ENCODE measurements at regions not wholly inside any gene's neighbourhood (a gene's known extent, or its start where the extent isn't known, plus 50 kb on each side); places are given as distances from the start of the nearest gene placed in this dataset.
"Not testable (repeated sequence)": the region's sequence is repeated elsewhere in the genome, so short reads cannot be mapped to it uniquely, and the experiment has no call there.

DNA sequence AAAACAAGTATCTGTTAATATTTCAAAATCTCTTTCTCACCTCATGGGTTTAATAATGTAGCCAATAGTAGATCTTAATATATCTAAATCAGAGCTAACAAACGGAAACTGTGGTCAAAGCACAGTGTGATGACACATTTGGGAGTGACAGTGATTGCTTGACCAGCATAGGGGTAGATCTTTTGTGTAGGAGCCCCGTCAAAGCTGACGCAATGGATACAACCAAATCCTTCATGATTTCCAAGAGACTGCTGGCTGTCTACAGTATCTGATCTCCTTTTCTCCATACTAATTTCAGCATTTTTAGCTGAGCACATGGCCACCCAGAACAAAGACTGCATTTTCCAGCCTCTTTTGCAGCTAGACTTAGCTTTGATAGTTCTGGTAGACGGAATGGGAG, 299.3 kb upstream of the ECI2 start:
- no peak for FAIRE-seq
- TF ChIP-seq POLR2AphosphoS5 (IDR thresholded peaks at IDR 0.05; ENCODE audit: low read depth, low read length) (no peak), PAX5 (IDR thresholded peaks at IDR 0.05; ENCODE audit: insufficient read depth, low read length, severe bottlenecking) (no peak), TAF1 (IDR thresholded peaks at IDR 0.05; ENCODE audit: low read depth, low read length) (no peak)
- no peak for DNase-seq (ENCODE audit: insufficient read length, low spot score)

- no peak for TF ChIP-seq POLR2AphosphoS5 (IDR thresholded peaks at IDR 0.05; ENCODE audit: low read depth, low read length)
- no peak for TF ChIP-seq PAX5 (IDR thresholded peaks at IDR 0.05; ENCODE audit: insufficient read depth, low read length, severe bottlenecking)
- TF ChIP-seq SPI1 (IDR thresholded peaks at IDR 0.05; ENCODE audit: low read depth, low read length): no peak
- TF ChIP-seq POU2F2 (IDR thresholded peaks at IDR 0.05; ENCODE audit: low read depth, low read length): no peak
- TF ChIP-seq POLR2A (IDR thresholded peaks at IDR 0.05; ENCODE audit: low read depth, low read length): no peak
- no peak for TF ChIP-seq TAF1 (IDR thresholded peaks at IDR 0.05; ENCODE audit: low read depth, low read length)
- DNase-seq (ENCODE audit: insufficient read length, low spot score): no peak
- FAIRE-seq: no peak
Measured at GRCh38 chr6:4433199-4433598, 297.8 kb upstream of the ECI2 start.

DNA sequence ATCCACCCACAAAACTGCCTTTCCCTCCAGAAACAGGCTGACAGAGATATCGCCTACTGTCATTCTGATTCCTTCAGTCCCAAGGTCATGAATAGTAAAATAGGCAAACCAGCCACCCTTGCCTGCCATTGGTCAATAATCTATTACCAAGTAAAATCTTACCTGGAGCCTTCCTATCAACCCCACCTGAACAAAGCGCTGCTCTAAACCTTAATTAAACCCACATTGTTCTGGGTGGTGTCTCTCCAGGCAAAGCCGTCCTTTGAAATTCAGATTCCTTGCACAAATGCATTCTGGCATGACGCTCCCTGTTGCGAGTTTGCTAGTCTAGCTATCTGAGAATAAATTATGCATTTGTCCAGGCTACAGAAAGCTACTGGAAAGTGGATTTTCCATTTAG, 291.6 kb upstream of the ECI2 start:
- TF ChIP-seq TAF1 (IDR thresholded peaks at IDR 0.05; ENCODE audit: low read depth, low read length) (no peak), PAX5 (IDR thresholded peaks at IDR 0.05; ENCODE audit: insufficient read depth, low read length, severe bottlenecking) (no peak), POLR2A (IDR thresholded peaks at IDR 0.05; ENCODE audit: low read depth, low read length) (no peak), POLR2AphosphoS5 (IDR thresholded peaks at IDR 0.05; ENCODE audit: low read depth, low read length) (no peak), SPI1 (IDR thresholded peaks at IDR 0.05; ENCODE audit: low read depth, low read length) (no peak), POU2F2 (IDR thresholded peaks at IDR 0.05; ENCODE audit: low read depth, low read length) (no peak)
- DNase-seq (ENCODE audit: insufficient read length, low spot score) (no peak), FAIRE-seq (no peak)

DNA sequence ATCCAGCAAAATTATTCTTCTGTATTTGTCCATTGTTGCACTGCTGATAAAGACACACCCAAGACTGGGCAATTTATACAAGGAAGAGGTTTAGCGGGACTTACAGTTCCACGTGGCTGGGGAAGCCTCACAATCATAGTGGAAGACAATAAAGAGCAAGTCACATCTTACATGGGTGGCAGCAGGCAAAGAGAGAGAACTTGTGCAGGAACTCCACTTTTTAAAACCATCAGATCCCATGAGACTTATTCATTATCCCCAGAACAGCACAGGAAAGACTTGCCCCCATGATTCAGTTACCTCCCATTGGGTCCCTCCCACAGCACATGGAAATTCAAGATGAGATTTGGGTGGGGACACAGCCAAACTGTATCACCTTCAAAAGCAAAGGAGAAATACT, 286.5 kb upstream of the ECI2 start:
- no peak for FAIRE-seq
- no peak for DNase-seq (ENCODE audit: insufficient read length, low spot score)
- TF ChIP-seq TAF1 (IDR thresholded peaks at IDR 0.05; ENCODE audit: low read depth, low read length): no peak
- no peak for TF ChIP-seq POLR2A (IDR thresholded peaks at IDR 0.05; ENCODE audit: low read depth, low read length)
- no peak for TF ChIP-seq SPI1 (IDR thresholded peaks at IDR 0.05; ENCODE audit: low read depth, low read length)
- TF ChIP-seq POLR2AphosphoS5 (IDR thresholded peaks at IDR 0.05; ENCODE audit: low read depth, low read length): no peak
- TF ChIP-seq POU2F2 (IDR thresholded peaks at IDR 0.05; ENCODE audit: low read depth, low read length): no peak
- TF ChIP-seq PAX5 (IDR thresholded peaks at IDR 0.05; ENCODE audit: insufficient read depth, low read length, severe bottlenecking): no peak

DNA sequence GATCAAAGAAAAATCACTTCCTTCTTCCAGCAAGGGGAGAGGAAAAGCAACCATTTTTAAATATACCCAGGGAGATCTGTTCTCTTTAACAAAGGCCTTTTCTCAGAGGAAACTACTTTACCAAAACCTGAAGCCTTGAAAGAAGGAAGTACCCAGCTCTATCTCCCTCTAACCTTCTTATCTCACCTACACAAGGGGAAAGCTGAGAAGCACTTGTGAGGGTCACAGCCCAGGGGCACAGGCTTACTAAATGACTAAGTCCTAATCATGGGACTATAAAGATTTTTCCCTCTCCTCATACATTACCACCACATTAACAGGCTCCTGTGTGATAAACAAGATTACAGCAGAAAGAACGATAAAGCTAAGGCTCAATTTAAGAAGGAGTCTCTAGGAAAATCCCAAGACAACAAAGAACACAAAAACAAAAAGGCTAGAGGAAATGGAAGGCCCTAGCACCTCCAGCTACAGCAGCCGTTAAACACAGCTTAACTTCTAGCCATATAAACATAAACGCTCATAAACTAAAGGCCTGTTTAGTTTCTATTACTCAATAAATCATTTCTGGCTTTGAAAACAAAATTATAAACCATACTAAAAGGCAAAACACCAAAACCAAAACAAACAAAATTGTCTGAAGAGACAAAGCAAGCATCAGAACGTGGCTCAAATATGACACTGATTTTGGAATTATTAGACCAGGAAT, 284.9 kb upstream of the ECI2 start:
- FAIRE-seq (no peak), DNase-seq (ENCODE audit: insufficient read length, low spot score) (no peak)
- TF ChIP-seq SPI1 (IDR thresholded peaks at IDR 0.05; ENCODE audit: low read depth, low read length) (no peak), POLR2AphosphoS5 (IDR thresholded peaks at IDR 0.05; ENCODE audit: low read depth, low read length) (no peak), TAF1 (IDR thresholded peaks at IDR 0.05; ENCODE audit: low read depth, low read length) (no peak), POU2F2 (IDR thresholded peaks at IDR 0.05; ENCODE audit: low read depth, low read length) (no peak), POLR2A (IDR thresholded peaks at IDR 0.05; ENCODE audit: low read depth, low read length) (no peak), PAX5 (IDR thresholded peaks at IDR 0.05; ENCODE audit: insufficient read depth, low read length, severe bottlenecking) (no peak)

GRCh38 chr6:4415549-4415948, 280.2 kb upstream of the ECI2 start:
- no peak for TF ChIP-seq POLR2AphosphoS5 (IDR thresholded peaks at IDR 0.05; ENCODE audit: low read depth, low read length)
- TF ChIP-seq POU2F2 (IDR thresholded peaks at IDR 0.05; ENCODE audit: low read depth, low read length): no peak
- TF ChIP-seq TAF1 (IDR thresholded peaks at IDR 0.05; ENCODE audit: low read depth, low read length): no peak
- no peak for TF ChIP-seq SPI1 (IDR thresholded peaks at IDR 0.05; ENCODE audit: low read depth, low read length)
- TF ChIP-seq POLR2A (IDR thresholded peaks at IDR 0.05; ENCODE audit: low read depth, low read length): no peak
- no peak for TF ChIP-seq PAX5 (IDR thresholded peaks at IDR 0.05; ENCODE audit: insufficient read depth, low read length, severe bottlenecking)
- no peak for FAIRE-seq
- DNase-seq (ENCODE audit: insufficient read length, low spot score): no peak

GRCh38 chr6:4414078-4414477, 278.7 kb upstream of the ECI2 start:
- not testable (repeated sequence) for FAIRE-seq; DNase-seq (ENCODE audit: insufficient read length, low spot score)

DNA sequence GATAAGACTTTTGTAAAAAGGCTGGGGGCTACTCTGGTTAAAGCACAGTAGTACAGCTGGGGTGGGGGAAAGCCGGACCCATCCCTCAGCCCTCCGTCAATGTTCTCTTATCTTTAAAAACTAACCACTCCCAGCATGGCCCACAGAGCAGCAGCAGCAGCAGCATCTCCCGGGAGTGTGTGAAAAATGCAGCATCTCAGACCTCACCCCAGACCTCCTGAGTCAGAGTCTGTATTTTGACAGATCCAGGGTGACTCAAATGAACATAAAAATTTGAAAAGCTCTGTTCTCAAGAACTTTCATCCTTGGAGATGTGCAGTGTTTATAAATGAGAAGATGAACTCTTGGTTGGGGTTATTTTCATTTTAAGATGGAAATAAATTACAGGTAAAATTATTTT, 277.7 kb upstream of the ECI2 start:
- no peak for DNase-seq (ENCODE audit: insufficient read length, low spot score)
- TF ChIP-seq SPI1 (IDR thresholded peaks at IDR 0.05; ENCODE audit: low read depth, low read length) (no peak), PAX5 (IDR thresholded peaks at IDR 0.05; ENCODE audit: insufficient read depth, low read length, severe bottlenecking) (no peak), POLR2A (IDR thresholded peaks at IDR 0.05; ENCODE audit: low read depth, low read length) (no peak), POLR2AphosphoS5 (IDR thresholded peaks at IDR 0.05; ENCODE audit: low read depth, low read length) (no peak), TAF1 (IDR thresholded peaks at IDR 0.05; ENCODE audit: low read depth, low read length) (no peak), POU2F2 (IDR thresholded peaks at IDR 0.05; ENCODE audit: low read depth, low read length) (no peak)
- FAIRE-seq: no peak

DNA sequence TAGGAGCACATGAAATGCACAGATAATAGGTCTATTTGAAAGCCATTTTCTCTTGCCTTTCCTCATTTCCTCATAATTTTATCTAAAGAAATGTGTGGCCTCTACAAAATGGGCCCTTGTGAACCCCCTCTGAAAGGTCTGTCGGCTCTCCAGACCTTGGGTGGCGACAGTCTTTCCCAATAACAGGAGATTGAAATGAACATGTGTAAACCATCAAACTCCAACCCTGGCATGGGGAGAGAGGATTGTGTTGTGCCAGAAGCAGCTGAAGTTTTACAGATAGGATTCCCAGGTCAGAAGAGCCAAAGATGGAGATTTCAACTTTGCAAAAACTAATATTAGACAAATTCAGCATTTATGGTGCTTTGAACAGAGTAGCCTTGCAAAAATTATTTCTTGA, 277.1 kb upstream of the ECI2 start:
- FAIRE-seq (no peak), DNase-seq (ENCODE audit: insufficient read length, low spot score) (no peak)
- no peak for TF ChIP-seq PAX5 (IDR thresholded peaks at IDR 0.05; ENCODE audit: insufficient read depth, low read length, severe bottlenecking)
- no peak for TF ChIP-seq SPI1 (IDR thresholded peaks at IDR 0.05; ENCODE audit: low read depth, low read length)
- no peak for TF ChIP-seq POU2F2 (IDR thresholded peaks at IDR 0.05; ENCODE audit: low read depth, low read length)
- no peak for TF ChIP-seq POLR2AphosphoS5 (IDR thresholded peaks at IDR 0.05; ENCODE audit: low read depth, low read length)
- no peak for TF ChIP-seq POLR2A (IDR thresholded peaks at IDR 0.05; ENCODE audit: low read depth, low read length)
- TF ChIP-seq TAF1 (IDR thresholded peaks at IDR 0.05; ENCODE audit: low read depth, low read length): no peak

DNA sequence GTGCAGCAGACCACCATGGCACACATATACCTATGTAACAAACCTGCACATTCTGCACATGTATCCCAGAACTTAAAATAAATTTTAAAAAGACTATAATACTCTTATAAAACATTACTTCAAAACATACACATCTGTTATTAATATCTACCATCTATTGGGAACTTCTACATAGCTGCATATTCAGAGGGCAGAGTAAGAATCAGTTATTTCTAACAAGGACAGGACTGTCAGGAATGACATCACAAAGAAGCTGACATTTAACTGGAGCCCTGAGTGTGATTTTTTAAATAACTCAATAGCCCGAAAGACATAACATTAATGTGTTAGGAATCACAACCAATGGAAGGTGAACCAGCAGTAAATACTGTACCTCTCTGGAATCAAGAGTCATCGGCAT, 276.7 kb upstream of the ECI2 start:
- TF ChIP-seq POU2F2 (IDR thresholded peaks at IDR 0.05; ENCODE audit: low read depth, low read length) (no peak), TAF1 (IDR thresholded peaks at IDR 0.05; ENCODE audit: low read depth, low read length) (no peak), SPI1 (IDR thresholded peaks at IDR 0.05; ENCODE audit: low read depth, low read length) (no peak), POLR2AphosphoS5 (IDR thresholded peaks at IDR 0.05; ENCODE audit: low read depth, low read length) (no peak), POLR2A (IDR thresholded peaks at IDR 0.05; ENCODE audit: low read depth, low read length) (no peak), PAX5 (IDR thresholded peaks at IDR 0.05; ENCODE audit: insufficient read depth, low read length, severe bottlenecking) (no peak)

More for the DNA sequence above, 276.7 kb upstream of the ECI2 start:
- DNase-seq (ENCODE audit: insufficient read length, low spot score): no peak
- FAIRE-seq: no peak

Data from GM12891 (cell line).